22Rv1 (cell line): ENCODE measurements at regions not wholly inside any gene's neighbourhood (a gene's known extent, or its start where the extent isn't known, plus 50 kb on each side); places are given as distances from the start of the nearest gene placed in this dataset.

ENCODE experiments used
- H3K27ac ChIP-seq: fragments of 450-650 bp; 2 replicates; pipeline ENCODE4 v1.5.1; 2017
- CTCF ChIP-seq: fragments of 450-650 bp; IDR thresholded peaks from 2 replicates; pipeline ENCODE4 v1.5.1; 2017; ENCODE audit warnings: mild to moderate bottlenecking
- ZFX ChIP-seq: fragments of 450-650 bp; IDR thresholded peaks from 2 replicates; pipeline ENCODE4 v1.6.1; 2017; ENCODE audit warnings: antibody characterized with exemption, borderline replicate concordance

DNA sequence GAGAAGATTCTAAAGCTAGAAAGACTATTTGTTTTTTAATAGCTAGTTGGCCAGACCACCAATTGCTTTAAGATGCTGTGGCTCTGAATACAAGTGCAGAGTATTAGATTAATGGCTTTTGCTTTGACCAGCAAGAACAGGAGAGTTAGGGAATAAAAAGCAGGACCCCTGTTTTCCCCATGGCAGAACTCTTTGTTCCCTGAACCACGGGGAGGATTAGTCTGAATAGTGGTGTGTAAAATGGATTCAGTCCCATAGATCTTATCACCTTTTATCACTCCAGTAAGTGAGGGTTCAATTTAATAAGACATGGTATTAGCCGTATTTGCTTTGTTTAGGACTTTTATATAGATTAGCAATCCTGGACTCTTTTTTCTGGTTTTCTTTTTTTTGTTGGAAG is 562.6 kb upstream of the DPPA4 start:
- TF ChIP-seq ZFX (no peak), CTCF (no peak)
- no peak overlapping the region for H3K27ac ChIP-seq

- no peak for TF ChIP-seq ZFX
- no peak overlapping the region for H3K27ac ChIP-seq
These were observed 563.4 kb upstream of the DPPA4 start for GRCh38 chr3:109900783-109901182.

GRCh38 chr3:109902549-109902948 is 565.2 kb upstream of the DPPA4 start:
- no peak for TF ChIP-seq CTCF
- TF ChIP-seq ZFX = no peak
- no peak overlapping the region for H3K27ac ChIP-seq

DNA sequence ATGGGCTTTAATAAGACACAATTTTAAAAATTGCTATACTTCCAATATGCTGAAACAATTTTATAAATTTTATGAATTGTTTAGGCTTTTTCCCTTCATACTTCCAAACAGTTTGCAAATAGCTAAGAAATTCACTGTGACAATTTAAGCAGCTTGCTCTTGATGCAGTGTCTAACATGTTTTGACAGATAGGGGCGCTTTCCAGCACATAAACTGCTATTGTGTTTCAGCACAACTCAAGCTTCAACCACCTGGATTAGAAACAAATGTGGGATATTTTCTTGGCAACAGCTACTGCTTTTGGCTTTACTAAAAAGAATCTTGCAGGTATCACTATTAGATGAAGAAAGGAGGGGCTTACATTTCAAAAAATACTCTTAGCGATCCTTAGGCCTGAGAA is 565.8 kb upstream of the DPPA4 start:
- TF ChIP-seq ZFX (no peak), CTCF (no peak)
- H3K27ac ChIP-seq = no peak overlapping the region

DNA sequence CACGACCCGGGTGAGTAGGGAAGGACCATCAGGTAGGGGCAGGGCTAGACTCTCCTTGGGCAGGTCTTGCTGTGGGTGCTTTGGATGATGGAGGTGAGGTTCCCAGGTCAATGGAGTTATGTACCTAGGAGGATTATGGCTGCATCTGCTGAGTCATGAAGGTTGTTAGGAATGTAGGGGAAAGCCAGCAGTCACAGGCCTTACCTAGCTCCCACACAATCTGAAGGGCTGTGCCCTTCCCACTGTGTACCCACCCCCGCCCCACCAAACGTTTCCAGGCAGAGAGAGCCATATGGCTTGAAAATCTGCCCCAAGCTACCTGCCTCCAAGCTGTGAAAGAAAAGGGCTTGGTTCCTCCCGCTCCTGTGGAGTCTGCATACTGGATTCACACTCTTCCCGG is 573.4 kb upstream of the DPPA4 start:
- H3K27ac ChIP-seq = no peak overlapping the region
- TF ChIP-seq CTCF (no peak), ZFX (no peak)

DNA sequence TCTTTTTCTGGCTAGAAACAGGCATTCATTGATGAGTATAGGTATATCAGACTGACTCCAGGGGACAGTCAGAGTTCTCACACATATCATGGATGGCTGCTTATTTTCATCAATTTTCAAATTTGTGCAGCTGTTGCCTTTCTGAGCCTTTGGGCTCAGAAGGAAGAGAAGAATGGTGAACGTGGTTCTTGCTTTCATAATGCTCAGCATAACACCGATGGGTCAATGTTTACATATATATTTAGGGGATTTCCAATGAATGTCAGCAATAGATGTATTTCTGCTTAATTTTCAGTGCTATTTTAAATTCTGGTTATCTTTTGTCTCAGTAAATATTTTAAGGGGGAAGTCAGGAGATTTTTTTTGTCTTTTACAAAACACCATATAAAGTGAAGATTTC is 581.4 kb upstream of the DPPA4 start:
- no peak for TF ChIP-seq ZFX
- TF ChIP-seq CTCF = no peak

GRCh38 chr3:109920749-109921148 is 583.4 kb upstream of the DPPA4 start:
- no peak for TF ChIP-seq CTCF
- no peak for TF ChIP-seq ZFX
- no peak overlapping the region for H3K27ac ChIP-seq

More for the DNA sequence above, 581.4 kb upstream of the DPPA4 start:
- H3K27ac ChIP-seq = no peak overlapping the region

- H3K27ac ChIP-seq = no peak overlapping the region
- no peak for TF ChIP-seq ZFX
- TF ChIP-seq CTCF = no peak
These were observed 584.2 kb upstream of the DPPA4 start for GRCh38 chr3:109921509-109921908.
